GM20000 (cell line): ENCODE measurements at regions not wholly inside any gene's neighbourhood (a gene's known extent, or its start where the extent isn't known, plus 50 kb on each side); places are given as distances from the start of the nearest gene placed in this dataset.
A peak's percentile ranks its signal among the peaks of the same experiment; 100 is the strongest.

Source experiments
- DNase-seq: peaks from one replicate; pipeline ENCODE4 v3.0.0; 2012; ENCODE audit warnings: low spot score
- CTCF ChIP-seq: IDR thresholded peaks from 2 replicates; pipeline ENCODE4 v1.5.1; 2012; ENCODE audit warnings: mild to moderate bottlenecking, control low read depth; ENCODE audit errors: extremely low read depth, missing control alignments

GRCh38 chr1:243996223-243996622 is 54.9 kb upstream of the ZBTB18 start:
- no peak for TF ChIP-seq CTCF
- DNase-seq: no peak

GRCh38 chr1:243991650-243992049 is 59.4 kb upstream of the ZBTB18 start:
- no peak for TF ChIP-seq CTCF
- no peak for DNase-seq

DNA sequence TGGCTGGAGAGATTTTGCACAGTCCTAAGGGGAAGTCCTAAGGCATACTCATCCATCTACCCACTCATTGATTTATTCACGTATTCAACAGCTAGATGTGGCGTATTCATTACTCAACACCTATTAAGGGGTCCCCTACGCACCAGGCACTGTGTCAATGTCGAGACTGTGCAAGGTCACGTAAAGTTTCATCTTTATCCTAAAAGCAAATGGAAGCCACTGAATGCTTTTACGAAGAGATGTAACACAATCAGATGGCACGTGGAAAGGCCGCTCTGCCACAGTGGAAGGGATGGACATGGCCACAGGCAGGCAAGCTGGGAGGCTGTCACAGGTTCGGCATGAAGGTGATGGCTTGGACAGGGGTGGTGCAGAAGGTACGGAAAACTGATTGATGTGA is 66.3 kb upstream of the ZBTB18 start:
- TF ChIP-seq CTCF: no peak
- DNase-seq: no peak

DNA sequence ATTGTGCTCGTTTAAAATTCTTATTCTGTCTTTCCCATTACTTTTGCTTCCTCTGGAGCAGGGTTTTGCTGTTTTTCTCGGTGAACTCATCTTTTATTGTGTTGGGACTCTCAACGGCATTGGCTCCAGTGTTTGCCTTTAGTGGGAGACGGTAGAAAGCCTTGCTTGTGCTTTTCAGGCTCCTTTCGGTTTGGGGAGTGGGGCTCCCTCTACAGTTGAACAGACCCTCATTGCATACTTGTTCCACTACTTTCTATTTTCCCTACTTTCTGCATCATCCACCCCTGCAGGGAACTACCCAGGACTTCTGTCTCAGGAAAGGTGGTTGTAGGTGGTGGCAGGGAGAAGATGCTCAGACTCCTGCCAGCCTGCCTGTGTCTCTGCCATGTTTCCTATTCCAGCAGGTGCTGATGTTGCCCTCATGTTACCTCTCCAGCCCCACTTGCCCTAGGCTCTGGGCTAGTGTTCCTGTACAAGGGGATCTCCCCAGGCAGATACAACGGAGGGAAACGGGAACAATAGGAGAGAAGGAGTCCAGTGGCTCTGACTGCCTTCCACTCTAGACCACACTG is 68.5 kb upstream of the ZBTB18 start:
- DNase-seq: no peak
- TF ChIP-seq CTCF: no peak

- TF ChIP-seq CTCF: no peak
- no peak for DNase-seq
Measured at GRCh38 chr1:243980471-243980870, 70.6 kb upstream of the ZBTB18 start.

DNA sequence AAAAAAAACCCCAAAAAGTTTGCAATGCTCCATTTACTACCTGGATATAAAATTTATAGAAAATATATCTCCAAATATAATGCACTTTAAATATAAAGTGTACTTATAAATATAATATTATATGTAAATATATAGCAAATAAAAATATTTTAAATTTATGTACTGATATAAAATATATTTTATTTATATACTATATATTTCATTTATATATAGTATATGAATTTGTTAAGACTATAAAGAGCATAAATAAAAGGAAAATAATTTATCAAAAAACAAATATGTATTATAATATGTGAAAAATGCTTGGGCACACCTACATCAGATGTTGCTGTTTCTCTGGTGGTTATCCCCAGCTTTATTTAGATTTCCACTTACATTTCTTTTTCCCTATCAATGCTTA is 71.0 kb upstream of the ZBTB18 start:
- no peak for DNase-seq
- no peak for TF ChIP-seq CTCF

- DNase-seq: peak; percentile 36
- no peak for TF ChIP-seq CTCF
Measured at GRCh38 chr1:243979396-243979795, 71.7 kb upstream of the ZBTB18 start.
